GM23338 (cell line): ENCODE measurements at regions not wholly inside any gene's neighbourhood (a gene's known extent, or its start where the extent isn't known, plus 50 kb on each side); places are given as distances from the start of the nearest gene placed in this dataset.

Experiments
- ATAC-seq: fragments of 200-7000 bp; cut with Tn5 transposase; 3 replicates; pipeline ENCODE4 v1.9.1; 2020
- DNase-seq: peaks from one replicate; pipeline ENCODE4 v3.0.0-alpha.2; 2015; ENCODE audit warnings: low spot score
- H2AFZ ChIP-seq: fragments of 200-600 bp; sonication (generic); 2 replicates; pipeline ENCODE4 v1.8.0; 2016; ENCODE audit warnings: antibody characterized with exemption, mild to moderate bottlenecking, moderate library complexity
- H3F3A ChIP-seq: fragments of 200-600 bp; sonication (generic); replicated peaks from 2 replicates; pipeline ENCODE4 v1.8.0; 2017; ENCODE audit warnings: antibody characterized with exemption, mixed run types, low read depth
- H3K27ac ChIP-seq: fragments of 200-600 bp; sonication (generic); 2 replicates; pipeline ENCODE4 v1.6.1; 2016; ENCODE audit warnings: low read depth
- H3K27me3 ChIP-seq: fragments of 200-600 bp; sonication (generic); 2 replicates; pipeline ENCODE4 v1.8.0; 2016; ENCODE audit warnings: mild to moderate bottlenecking, mixed run types, moderate library complexity; ENCODE audit not compliant: insufficient read depth
- H3K36me3 ChIP-seq: fragments of 200-600 bp; sonication (generic); 2 replicates; pipeline ENCODE4 v1.8.0; 2016; ENCODE audit warnings: mild to moderate bottlenecking; ENCODE audit not compliant: insufficient read depth
- H3K4me1 ChIP-seq: fragments of 200-600 bp; sonication (generic); 2 replicates; pipeline ENCODE4 v1.8.0; 2016; ENCODE audit warnings: mild to moderate bottlenecking, moderate library complexity; ENCODE audit not compliant: insufficient read depth
- H3K4me2 ChIP-seq: fragments of 200-600 bp; sonication (generic); 2 replicates; pipeline ENCODE4 v1.7.1; 2017; ENCODE audit warnings: mixed run types
- H3K4me3 ChIP-seq: fragments of 200-600 bp; sonication (generic); 2 replicates; pipeline ENCODE4 v1.6.1; 2016; ENCODE audit warnings: mixed run types
- H3K79me2 ChIP-seq: fragments of 200-600 bp; sonication (generic); replicated peaks from 2 replicates; pipeline ENCODE4 v1.8.0; 2017; ENCODE audit warnings: mild to moderate bottlenecking; ENCODE audit not compliant: insufficient read depth
- H3K9me2 ChIP-seq: fragments of 200-600 bp; sonication (generic); 2 replicates; pipeline ENCODE4 v1.8.0; 2017; ENCODE audit not compliant: insufficient read depth
- H4K20me1 ChIP-seq: fragments of 200-600 bp; sonication (generic); replicated peaks from 2 replicates; pipeline ENCODE4 v1.8.0; 2017; ENCODE audit warnings: mild to moderate bottlenecking; ENCODE audit not compliant: insufficient read depth
- H3K27ac Mint-ChIP-seq: 2 replicates; pipeline ENCODE4 v1.8.0; 2020; ENCODE audit warnings: inconsistent platforms, mild to moderate bottlenecking, moderate library complexity, mixed read lengths
- H3K27me3 Mint-ChIP-seq: 3 replicates; pipeline ENCODE4 v1.8.0; 2022; ENCODE audit warnings: low read depth, mild to moderate bottlenecking, moderate library complexity, mixed read lengths, inconsistent platforms; ENCODE audit not compliant: insufficient read depth, poor library complexity
- H3K36me3 Mint-ChIP-seq: 3 replicates; pipeline ENCODE4 v1.8.0; 2021; ENCODE audit warnings: low read depth, mild to moderate bottlenecking, inconsistent platforms, moderate library complexity, mixed read lengths
- H3K4me1 Mint-ChIP-seq: 3 replicates; pipeline ENCODE4 v1.8.0; 2020; ENCODE audit warnings: mild to moderate bottlenecking, inconsistent platforms, mixed read lengths
- H3K4me3 Mint-ChIP-seq: 3 replicates; pipeline ENCODE4 v1.8.0; 2021; ENCODE audit warnings: moderate library complexity, mild to moderate bottlenecking, inconsistent platforms, mixed read lengths
- H3K9me3 Mint-ChIP-seq: 3 replicates; pipeline ENCODE4 v1.8.0; 2020; ENCODE audit warnings: moderate library complexity, mild to moderate bottlenecking, inconsistent platforms, mixed read lengths
- CTCF ChIP-seq, 2 experiments: fragments of 200-600 bp in 1 of 2; sonication (generic) in 1 of 2; conservative IDR thresholded peaks; 2 replicates each; pipeline versions ENCODE4 v1.5.1 to v1.6.1; 2016 to 2017; ENCODE audit warnings: antibody characterized with exemption in 2 of 2, low read depth in 2 of 2, mild to moderate bottlenecking in 2 of 2, moderate library complexity in 1 of 2
- ETS1 ChIP-seq: IDR thresholded peaks from 2 replicates; pipeline ENCODE4 v1.6.1; 2016; ENCODE audit warnings: antibody characterized with exemption
- EZH2 ChIP-seq: fragments of 200-600 bp; sonication (generic); IDR thresholded peaks from one replicate; pipeline ENCODE4 v1.8.0; 2017; ENCODE audit warnings: antibody characterized with exemption, mild to moderate bottlenecking, low read depth; ENCODE audit not compliant: unreplicated experiment
- EZH2phosphoT487 ChIP-seq: fragments of 200-600 bp; sonication (generic); IDR thresholded peaks from one replicate; pipeline ENCODE4 v1.8.1; 2018; ENCODE audit warnings: antibody characterized with exemption; ENCODE audit not compliant: unreplicated experiment
- JUNB ChIP-seq: IDR thresholded peaks from one replicate; pipeline ENCODE4 v1.6.1; 2016; ENCODE audit warnings: antibody characterized with exemption; ENCODE audit not compliant: unreplicated experiment
- NANOG ChIP-seq: IDR thresholded peaks from 2 replicates; pipeline ENCODE4 v1.6.1; 2016; ENCODE audit warnings: antibody characterized with exemption, borderline replicate concordance
- POLR2AphosphoS5 ChIP-seq: IDR thresholded peaks from 2 replicates; pipeline ENCODE4 v1.6.1; 2016; ENCODE audit warnings: antibody characterized with exemption, low read depth
- ZNF331 ChIP-seq: fragments of 250-450 bp; sonication (Bioruptor Pico); IDR thresholded peaks from 2 replicates; pipeline ENCODE4 v1.5.0; 2020; ENCODE audit warnings: low read depth, mild to moderate bottlenecking, moderate library complexity

GRCh38 chr14:93855737-93856136 is 67.5 kb upstream of the PRIMA1 start:
- no peaks in the 10 kb centered on the region for H3F3A ChIP-seq
- no peaks in the 10 kb centered on the region for H3K27me3 ChIP-seq
- no peaks in the 10 kb centered on the region for H4K20me1 ChIP-seq
- no peak for TF ChIP-seq POLR2AphosphoS5
- H3K4me1 ChIP-seq = no peaks in the 10 kb centered on the region
- H3K9me2 ChIP-seq = 0 out of 2 replicates have a peak, but pooled peaks cover 3% of the 10 kb centered on the region
- Mint-ChIP-seq H3K27ac (no peak overlapping the region), H3K4me3 (no peak overlapping the region), H3K4me1 (peaks cover 8% of the 10 kb centered on the region), H3K36me3 (no peaks in the 10 kb centered on the region), H3K27me3 (peaks cover 3% of the 10 kb centered on the region), H3K9me3 (no peaks in the 10 kb centered on the region)
- DNase-seq = no peak
- H3K36me3 ChIP-seq = no peaks in the 10 kb centered on the region
- ATAC-seq = no peak
- no peak overlapping the region for H3K27ac ChIP-seq
- H3K79me2 ChIP-seq = no peaks in the 10 kb centered on the region
- no peak overlapping the region for H2AFZ ChIP-seq
- H3K4me3 ChIP-seq = no peak overlapping the region
- no peak overlapping the region for H3K4me2 ChIP-seq

- H3K27ac Mint-ChIP-seq = no peak overlapping the region
- no peaks in the 10 kb centered on the region for H3K9me3 Mint-ChIP-seq
- no peak for TF ChIP-seq CTCF (conservative IDR thresholded peaks at IDR 0.05; ENCODE audit: low read depth in 2 of 2)
- TF ChIP-seq NANOG = no peak
- TF ChIP-seq EZH2 = no peak
- no peak for TF ChIP-seq ETS1
- TF ChIP-seq POLR2AphosphoS5 = no peak
- Histone ChIP-seq H3K79me2 (no peaks in the 10 kb centered on the region), H3K4me3 (no peak overlapping the region), H3K9me2 (peaks cover 7% of the 10 kb centered on the region; the same call in 1 of the 2 replicates), H2AFZ (no peak overlapping the region), H3K27ac (no peak overlapping the region), H3K27me3 (no peaks in the 10 kb centered on the region), H3F3A (no peaks in the 10 kb centered on the region), H4K20me1 (no peaks in the 10 kb centered on the region), H3K36me3 (no peaks in the 10 kb centered on the region), H3K4me1 (no peaks in the 10 kb centered on the region), H3K4me2 (no peak overlapping the region)
- no peaks in the 10 kb centered on the region for H3K36me3 Mint-ChIP-seq
- no peaks in the 10 kb centered on the region; the same call in 2 of the 3 replicates for H3K4me1 Mint-ChIP-seq
- ATAC-seq (no peak), DNase-seq (no peak)
- H3K4me3 Mint-ChIP-seq = no peak overlapping the region
- no peaks in the 10 kb centered on the region for H3K27me3 Mint-ChIP-seq
Measured at GRCh38 chr14:93847473-93847872, 59.2 kb upstream of the PRIMA1 start.

- H3K27me3 Mint-ChIP-seq = peaks cover 5% of the 10 kb centered on the region
- H2AFZ ChIP-seq = no peak overlapping the region
- H3K36me3 ChIP-seq = no peaks in the 10 kb centered on the region
- H3K4me2 ChIP-seq = no peak overlapping the region
- H3K27me3 ChIP-seq = no peaks in the 10 kb centered on the region
- H3K9me3 Mint-ChIP-seq = peaks cover 3% of the 10 kb centered on the region; the same call in 2 of the 3 replicates
- H3K36me3 Mint-ChIP-seq = no peaks in the 10 kb centered on the region
- no peak overlapping the region for H3K4me3 ChIP-seq
- H4K20me1 ChIP-seq = no peaks in the 10 kb centered on the region
- no peak overlapping the region for H3K27ac ChIP-seq
- H3K79me2 ChIP-seq = no peaks in the 10 kb centered on the region
- H3K9me2 ChIP-seq = no peaks in the 10 kb centered on the region
- ATAC-seq (no peak), DNase-seq (no peak)
- peaks cover 11% of the 10 kb centered on the region; the same call in 2 of the 3 replicates for H3K4me1 Mint-ChIP-seq
- H3K27ac Mint-ChIP-seq = no peak overlapping the region
- peaks cover 6% of the 10 kb centered on the region for H3K4me1 ChIP-seq
- no peak overlapping the region for H3K4me3 Mint-ChIP-seq
- no peaks in the 10 kb centered on the region for H3F3A ChIP-seq
- no peak for TF ChIP-seq POLR2AphosphoS5
- TF ChIP-seq JUNB = no peak
- no peak for TF ChIP-seq EZH2
- TF ChIP-seq ZNF331 (CRISPR knock-in tag) = no peak
- TF ChIP-seq EZH2phosphoT487 = no peak
Measured at GRCh38 chr14:93838238-93838637, 50.0 kb upstream of the PRIMA1 start.
